ENCODE measurements at regions not wholly inside any gene's neighbourhood (a gene's known extent, or its start where the extent isn't known, plus 50 kb on each side); places are given as distances from the start of the nearest gene placed in this dataset.

DNA sequence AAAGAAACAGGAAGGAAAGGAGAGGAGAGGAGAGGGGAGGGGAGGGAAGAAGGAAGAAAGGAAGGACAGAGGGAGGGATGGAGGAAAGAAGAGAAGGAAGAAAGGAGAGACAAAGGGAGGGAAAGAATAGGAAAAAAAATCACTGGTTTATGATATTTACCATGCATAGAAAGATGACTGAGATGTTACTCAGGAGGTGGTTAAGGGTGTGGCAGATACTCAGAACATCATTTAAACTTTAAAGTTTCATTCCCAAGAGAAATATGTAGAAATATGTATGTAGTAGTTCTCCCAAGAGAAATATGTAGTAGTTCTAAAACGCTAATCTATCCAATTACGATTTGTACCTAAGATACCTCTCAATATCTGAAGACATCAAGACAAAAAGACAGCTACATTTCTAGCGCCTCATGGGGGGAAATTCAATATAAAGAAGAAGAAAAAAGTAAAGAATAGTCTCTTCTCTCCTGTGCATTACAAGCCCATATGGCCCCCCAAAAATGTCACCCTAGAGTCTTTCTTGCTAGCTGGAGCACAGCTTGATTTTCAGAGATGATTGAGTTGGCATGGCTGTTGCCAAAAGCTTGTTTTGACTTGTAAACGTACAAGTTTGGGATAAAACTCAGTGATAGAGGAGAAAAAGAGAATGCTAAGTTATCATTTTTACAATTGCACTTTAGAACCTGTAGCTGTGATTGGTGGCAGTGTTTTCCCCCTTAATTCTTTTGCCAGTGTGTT is 539.2 kb downstream of the CDH26 start:
- DNase-seq (ENCODE audit: low spot score in 2 of 2): no peak
- H3K9me3 Mint-ChIP-seq: no peaks in the 10 kb centered on the region
- no peaks in the 10 kb centered on the region for H3K36me3 Mint-ChIP-seq (ENCODE audit: insufficient read depth)
- no peaks in the 10 kb centered on the region for H3K4me1 Mint-ChIP-seq
- no peak overlapping the region for H3K4me3 Mint-ChIP-seq
- ATAC-seq (replicated peaks; ENCODE audit: extremely low read depth, poor library complexity, severe bottlenecking): no peak
- H3K27ac Mint-ChIP-seq (ENCODE audit: low read depth): no peak overlapping the region
- H3K27me3 Mint-ChIP-seq: no peaks in the 10 kb centered on the region

DNA sequence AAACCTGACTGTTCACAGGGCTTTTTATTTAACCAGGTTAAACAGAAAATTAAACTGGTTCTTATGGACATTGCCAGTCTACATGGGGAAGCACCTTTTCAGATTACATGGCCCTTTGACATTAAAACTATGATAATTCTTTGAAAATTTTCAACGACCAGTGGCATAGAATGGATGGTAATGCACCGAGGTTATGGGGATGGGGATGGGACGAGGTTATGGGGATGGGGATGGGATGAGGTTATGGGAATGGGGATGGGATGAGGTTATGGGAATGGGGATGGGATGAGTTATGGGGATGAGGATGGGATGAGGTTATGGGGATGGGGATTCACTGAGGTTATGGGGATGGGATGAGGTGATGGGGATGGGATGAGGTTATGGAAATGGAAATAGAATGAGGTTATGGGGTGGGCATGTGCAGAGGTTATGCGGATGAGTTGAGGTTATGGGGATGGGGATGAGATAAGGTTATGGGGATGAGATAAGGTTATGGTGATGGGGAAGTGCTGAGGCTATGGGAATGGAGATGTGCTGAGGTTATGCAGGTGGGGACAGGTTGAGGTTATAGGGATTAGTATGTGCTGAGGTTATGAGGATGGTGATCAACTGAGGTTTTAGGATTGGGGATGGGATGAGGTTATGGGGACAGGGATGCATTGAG is 541.9 kb downstream of the CDH26 start:
- Mint-ChIP-seq H3K27ac (ENCODE audit: low read depth) (no peak overlapping the region), H3K9me3 (no peaks in the 10 kb centered on the region), H3K4me1 (no peaks in the 10 kb centered on the region), H3K36me3 (ENCODE audit: insufficient read depth) (no peaks in the 10 kb centered on the region), H3K4me3 (no peak overlapping the region), H3K27me3 (no peaks in the 10 kb centered on the region)
- ATAC-seq (replicated peaks; ENCODE audit: extremely low read depth, poor library complexity, severe bottlenecking): no peak
- no peak for DNase-seq (ENCODE audit: low spot score in 2 of 2)

GRCh38 chr20:60501048-60501447 is 542.8 kb downstream of the CDH26 start:
- H3K4me1 Mint-ChIP-seq: no peaks in the 10 kb centered on the region
- ATAC-seq (replicated peaks; ENCODE audit: extremely low read depth, poor library complexity, severe bottlenecking) (no peak), DNase-seq (ENCODE audit: low spot score in 2 of 2) (no peak)
- H3K27ac Mint-ChIP-seq (ENCODE audit: low read depth): no peak overlapping the region
- no peaks in the 10 kb centered on the region for H3K36me3 Mint-ChIP-seq (ENCODE audit: insufficient read depth)
- no peak overlapping the region for H3K4me3 Mint-ChIP-seq
- H3K9me3 Mint-ChIP-seq: no peaks in the 10 kb centered on the region
- H3K27me3 Mint-ChIP-seq: no peaks in the 10 kb centered on the region

- no peaks in the 10 kb centered on the region for H3K36me3 Mint-ChIP-seq (ENCODE audit: insufficient read depth)
- H3K9me3 Mint-ChIP-seq: no peaks in the 10 kb centered on the region
- no peak overlapping the region for H3K27ac Mint-ChIP-seq (ENCODE audit: low read depth)
- no peaks in the 10 kb centered on the region for H3K27me3 Mint-ChIP-seq
- H3K4me1 Mint-ChIP-seq: no peaks in the 10 kb centered on the region
- no peak for ATAC-seq (replicated peaks; ENCODE audit: extremely low read depth, poor library complexity, severe bottlenecking)
- H3K4me3 Mint-ChIP-seq: no peak overlapping the region
- DNase-seq (ENCODE audit: low spot score in 2 of 2): no peak
Measured at GRCh38 chr20:60502881-60503280, 544.7 kb downstream of the CDH26 start.

DNA sequence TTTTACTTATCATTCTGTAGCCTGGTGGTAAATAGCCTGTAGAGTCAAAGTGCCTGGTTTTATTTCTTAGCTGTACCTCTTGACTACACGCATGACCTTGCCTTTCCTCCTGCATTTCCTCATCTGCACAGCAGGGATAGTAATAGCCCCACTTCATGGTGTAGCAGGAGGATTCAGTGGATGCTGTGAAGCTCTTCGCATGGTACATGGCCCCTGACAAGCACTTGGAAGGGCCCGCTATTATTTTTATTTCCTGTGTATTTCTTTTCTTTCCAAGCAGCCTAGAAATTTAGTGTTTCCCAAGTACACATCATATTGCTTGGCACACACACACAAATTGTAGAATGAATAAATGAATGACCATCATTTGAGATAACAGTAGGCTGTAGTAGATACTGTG is 547.2 kb downstream of the CDH26 start:
- H3K27ac Mint-ChIP-seq (ENCODE audit: low read depth): no peak overlapping the region
- DNase-seq (ENCODE audit: low spot score in 2 of 2): no peak
- H3K4me3 Mint-ChIP-seq: no peak overlapping the region
- H3K4me1 Mint-ChIP-seq: no peaks in the 10 kb centered on the region
- no peaks in the 10 kb centered on the region for H3K36me3 Mint-ChIP-seq (ENCODE audit: insufficient read depth)
- no peak for ATAC-seq (replicated peaks; ENCODE audit: extremely low read depth, poor library complexity, severe bottlenecking)
- H3K27me3 Mint-ChIP-seq: peaks cover 13% of the 10 kb centered on the region
- H3K9me3 Mint-ChIP-seq: no peaks in the 10 kb centered on the region

DNA sequence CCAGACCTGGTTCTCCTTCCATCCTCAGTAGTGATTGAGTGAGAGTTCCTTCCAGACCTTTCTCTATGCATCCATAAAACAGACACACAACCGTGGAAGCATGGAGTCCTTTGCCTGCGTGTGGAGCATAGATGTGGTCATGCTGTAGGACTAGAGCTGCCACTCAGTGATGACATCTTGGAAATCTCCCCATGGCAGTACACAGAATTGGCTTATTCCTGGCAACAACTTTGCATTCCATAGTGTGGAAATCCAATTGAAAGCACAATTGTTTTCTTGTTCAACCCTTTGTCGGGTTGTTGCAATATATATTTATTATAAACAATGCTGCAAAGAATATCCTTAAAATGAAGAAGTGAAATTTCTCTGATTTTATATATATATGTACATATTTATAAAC is 547.8 kb downstream of the CDH26 start:
- Mint-ChIP-seq H3K9me3 (no peaks in the 10 kb centered on the region), H3K27ac (ENCODE audit: low read depth) (no peak overlapping the region), H3K4me3 (no peak overlapping the region), H3K36me3 (ENCODE audit: insufficient read depth) (no peaks in the 10 kb centered on the region), H3K4me1 (no peaks in the 10 kb centered on the region), H3K27me3 (peaks cover 13% of the 10 kb centered on the region)
- ATAC-seq (replicated peaks; ENCODE audit: extremely low read depth, poor library complexity, severe bottlenecking): no peak
- no peak for DNase-seq (ENCODE audit: low spot score in 2 of 2)

GRCh38 chr20:60507087-60507694 is 549.0 kb downstream of the CDH26 start:
- no peak overlapping the region for H3K4me3 Mint-ChIP-seq
- no peak for DNase-seq (ENCODE audit: low spot score in 2 of 2)
- no peak overlapping the region for H3K27ac Mint-ChIP-seq (ENCODE audit: low read depth)
- H3K9me3 Mint-ChIP-seq: no peaks in the 10 kb centered on the region
- H3K36me3 Mint-ChIP-seq (ENCODE audit: insufficient read depth): no peaks in the 10 kb centered on the region
- ATAC-seq (replicated peaks; ENCODE audit: extremely low read depth, poor library complexity, severe bottlenecking): no peak
- H3K4me1 Mint-ChIP-seq: no peaks in the 10 kb centered on the region
- H3K27me3 Mint-ChIP-seq: peaks cover 14% of the 10 kb centered on the region

- Mint-ChIP-seq H3K36me3 (ENCODE audit: insufficient read depth) (no peaks in the 10 kb centered on the region), H3K4me3 (no peak overlapping the region), H3K27me3 (peaks cover 28% of the 10 kb centered on the region), H3K4me1 (no peaks in the 10 kb centered on the region), H3K9me3 (no peaks in the 10 kb centered on the region), H3K27ac (ENCODE audit: low read depth) (no peak overlapping the region)
- no peak for ATAC-seq (replicated peaks; ENCODE audit: extremely low read depth, poor library complexity, severe bottlenecking)
- DNase-seq (ENCODE audit: low spot score in 2 of 2): no peak
Measured at GRCh38 chr20:60509407-60509806, 551.2 kb downstream of the CDH26 start.

DNA sequence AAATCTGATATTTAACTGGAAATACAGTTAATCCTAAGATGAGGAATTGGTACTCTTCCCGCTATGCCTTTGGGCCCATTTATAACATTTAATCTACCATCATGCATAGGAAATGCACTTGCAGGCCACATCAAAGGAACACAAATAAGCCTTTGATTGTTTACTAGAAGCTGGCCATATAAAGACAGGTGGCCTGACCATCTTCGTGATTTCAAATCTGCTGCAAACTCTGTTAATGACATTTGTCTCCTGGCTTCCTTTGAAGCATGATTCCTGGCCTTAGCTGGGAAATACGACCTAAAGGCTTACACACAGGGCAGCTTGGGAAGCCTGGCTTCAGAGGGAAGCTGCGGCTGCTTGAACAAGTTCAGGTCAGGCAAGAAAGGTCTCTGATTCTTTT is 552.1 kb downstream of the CDH26 start:
- H3K36me3 Mint-ChIP-seq (ENCODE audit: insufficient read depth): no peaks in the 10 kb centered on the region
- H3K4me1 Mint-ChIP-seq: no peaks in the 10 kb centered on the region
- no peak for DNase-seq (ENCODE audit: low spot score in 2 of 2)

DNA sequence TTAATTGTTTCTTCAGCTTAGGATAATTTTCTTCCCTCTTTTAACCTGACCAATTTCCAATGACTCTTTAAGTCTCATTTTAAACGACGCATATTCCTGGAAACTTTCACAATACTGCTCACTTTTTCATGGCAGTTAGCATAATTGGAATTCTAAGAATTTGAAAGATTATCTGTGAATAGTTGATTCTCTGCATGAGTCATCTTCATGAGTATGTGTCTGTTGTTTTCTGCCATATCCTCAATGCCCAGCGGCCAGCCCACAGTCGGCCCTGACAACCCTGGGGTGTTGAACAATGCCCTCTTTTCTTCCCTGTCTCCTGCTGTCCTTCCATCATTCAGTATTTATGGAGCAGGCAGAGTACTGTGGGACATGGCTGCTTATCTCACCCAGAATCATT is 554.2 kb downstream of the CDH26 start:
- no peak overlapping the region for H3K27ac Mint-ChIP-seq (ENCODE audit: low read depth)
- H3K4me3 Mint-ChIP-seq: no peak overlapping the region
- H3K36me3 Mint-ChIP-seq (ENCODE audit: insufficient read depth): no peaks in the 10 kb centered on the region
- H3K9me3 Mint-ChIP-seq: no peaks in the 10 kb centered on the region
- ATAC-seq (replicated peaks; ENCODE audit: extremely low read depth, poor library complexity, severe bottlenecking) (no peak), DNase-seq (ENCODE audit: low spot score in 2 of 2) (no peak)
- peaks cover 30% of the 10 kb centered on the region for H3K27me3 Mint-ChIP-seq
- no peaks in the 10 kb centered on the region for H3K4me1 Mint-ChIP-seq

More for the DNA sequence above, 552.1 kb downstream of the CDH26 start:
- Mint-ChIP-seq H3K27me3 (peaks cover 28% of the 10 kb centered on the region), H3K9me3 (no peaks in the 10 kb centered on the region), H3K27ac (ENCODE audit: low read depth) (no peak overlapping the region), H3K4me3 (no peak overlapping the region)
- no peak for ATAC-seq (replicated peaks; ENCODE audit: extremely low read depth, poor library complexity, severe bottlenecking)

DNA sequence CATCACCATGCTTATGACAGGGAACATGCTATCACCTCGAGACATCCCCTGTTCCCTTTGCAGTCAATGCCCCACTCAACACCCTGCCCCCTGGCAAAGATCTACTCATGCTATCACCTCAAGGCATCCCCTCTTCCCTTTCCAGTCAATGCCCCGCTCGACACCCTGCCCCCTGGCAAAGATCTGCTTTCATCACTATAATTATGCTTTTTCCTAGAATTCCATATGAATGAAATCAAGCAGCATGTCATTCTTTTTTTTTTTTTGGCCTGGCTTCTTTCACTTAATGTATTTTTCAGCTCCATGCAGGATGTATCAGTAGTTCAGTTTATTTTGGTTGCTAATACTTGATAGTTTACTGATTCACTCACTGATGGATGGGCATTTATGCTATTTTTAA is 554.9 kb downstream of the CDH26 start:
- Mint-ChIP-seq H3K27ac (ENCODE audit: low read depth) (no peak overlapping the region), H3K9me3 (peaks cover 5% of the 10 kb centered on the region), H3K4me3 (no peak overlapping the region), H3K36me3 (ENCODE audit: insufficient read depth) (no peaks in the 10 kb centered on the region), H3K4me1 (no peaks in the 10 kb centered on the region), H3K27me3 (peaks cover 37% of the 10 kb centered on the region)
- DNase-seq (ENCODE audit: low spot score in 2 of 2): no peak
- ATAC-seq (replicated peaks; ENCODE audit: extremely low read depth, poor library complexity, severe bottlenecking): no peak

GRCh38 chr20:60516442-60516841 is 558.2 kb downstream of the CDH26 start:
- ATAC-seq (replicated peaks; ENCODE audit: extremely low read depth, poor library complexity, severe bottlenecking): no peak
- Mint-ChIP-seq H3K27me3 (peaks cover 44% of the 10 kb centered on the region), H3K36me3 (ENCODE audit: insufficient read depth) (no peaks in the 10 kb centered on the region), H3K9me3 (peaks cover 5% of the 10 kb centered on the region), H3K27ac (ENCODE audit: low read depth) (no peak overlapping the region), H3K4me3 (no peak overlapping the region), H3K4me1 (no peaks in the 10 kb centered on the region)
- no peak for DNase-seq (ENCODE audit: low spot score in 2 of 2)

GRCh38 chr20:60518022-60518421 is 559.8 kb downstream of the CDH26 start:
- peaks cover 34% of the 10 kb centered on the region for H3K27me3 Mint-ChIP-seq
- no peak overlapping the region for H3K27ac Mint-ChIP-seq (ENCODE audit: low read depth)
- peaks cover 5% of the 10 kb centered on the region for H3K9me3 Mint-ChIP-seq

More at GRCh38 chr20:60518022-60518421, 559.8 kb downstream of the CDH26 start:
- Mint-ChIP-seq H3K4me1 (no peaks in the 10 kb centered on the region), H3K4me3 (no peak overlapping the region), H3K36me3 (ENCODE audit: insufficient read depth) (no peaks in the 10 kb centered on the region)
- ATAC-seq (replicated peaks; ENCODE audit: extremely low read depth, poor library complexity, severe bottlenecking): no peak
- no peak for DNase-seq (ENCODE audit: low spot score in 2 of 2)
